Loucy (cell line): ENCODE measurements at regions not wholly inside any gene's neighbourhood (a gene's known extent, or its start where the extent isn't known, plus 50 kb on each side); places are given as distances from the start of the nearest gene placed in this dataset.

Experiments used
- H2AFZ ChIP-seq: fragments of 200-600 bp; sonication (generic); 2 replicates; pipeline ENCODE4 v1.6.0; 2016; ENCODE audit warnings: antibody characterized with exemption, mild to moderate bottlenecking, low read length, moderate library complexity
- H3F3A ChIP-seq: fragments of 200-600 bp; 2 replicates; pipeline ENCODE4 v1.6.0; 2016; ENCODE audit warnings: antibody characterized with exemption, low read depth, mild to moderate bottlenecking
- H3K27me3 ChIP-seq: fragments of 200-600 bp; sonication (generic); 2 replicates; pipeline ENCODE4 v1.6.1; 2014; ENCODE audit warnings: low read length, mild to moderate bottlenecking; ENCODE audit not compliant: insufficient read depth, poor library complexity, severe bottlenecking
- H3K36me3 ChIP-seq: fragments of 200-600 bp; sonication (generic); 2 replicates; pipeline ENCODE4 v1.6.1; 2016; ENCODE audit warnings: low read length; ENCODE audit not compliant: insufficient read depth
- H3K4me1 ChIP-seq: fragments of 200-600 bp; sonication (generic); 2 replicates; pipeline ENCODE4 v1.5.1; 2014; ENCODE audit warnings: low read length, mild to moderate bottlenecking; ENCODE audit not compliant: insufficient read depth, poor library complexity, severe bottlenecking
- H3K4me2 ChIP-seq: fragments of 200-600 bp; sonication (generic); 2 replicates; pipeline ENCODE4 v1.6.0; 2014; ENCODE audit warnings: antibody characterized with exemption, low read length, low read depth, mild to moderate bottlenecking; ENCODE audit not compliant: poor library complexity, severe bottlenecking
- H3K4me3 ChIP-seq: fragments of 200-600 bp; sonication (generic); 2 replicates; pipeline ENCODE4 v1.5.1; 2014; ENCODE audit warnings: low read length, mild to moderate bottlenecking, mixed read lengths; ENCODE audit not compliant: poor library complexity, severe bottlenecking
- H3K79me2 ChIP-seq: fragments of 200-600 bp; sonication (generic); 2 replicates; pipeline ENCODE4 v1.6.1; 2014; ENCODE audit warnings: low read length; ENCODE audit not compliant: insufficient read depth
- H3K9ac ChIP-seq: fragments of 200-600 bp; sonication (generic); 2 replicates; pipeline ENCODE4 v1.6.0; 2014; ENCODE audit warnings: mild to moderate bottlenecking, low read depth, low read length, moderate library complexity; ENCODE audit not compliant: poor library complexity, severe bottlenecking
- H3K9me2 ChIP-seq: fragments of 200-600 bp; sonication (generic); replicated peaks from 2 replicates; pipeline ENCODE4 v1.6.1; 2016; ENCODE audit warnings: low read depth, low read length, mixed read lengths
- H3K9me3 ChIP-seq: fragments of 200-600 bp; sonication (generic); 2 replicates; pipeline ENCODE4 v1.6.1; 2014; ENCODE audit warnings: mild to moderate bottlenecking, antibody characterized with exemption, low read length, low read depth; ENCODE audit not compliant: insufficient read depth
- H4K20me1 ChIP-seq: fragments of 200-600 bp; sonication (generic); 2 replicates; pipeline ENCODE4 v1.6.0; 2014; ENCODE audit warnings: antibody characterized with exemption, low read length, mild to moderate bottlenecking; ENCODE audit not compliant: insufficient read depth, poor library complexity, severe bottlenecking
- CTCF ChIP-seq: fragments of 200-600 bp; sonication (generic); conservative IDR thresholded peaks from 2 replicates; pipeline ENCODE4 v1.5.1; 2014; ENCODE audit warnings: mild to moderate bottlenecking, antibody characterized with exemption, low read length
- EZH2phosphoT487 ChIP-seq: fragments of 200-600 bp; IDR thresholded peaks from 2 replicates; pipeline ENCODE4 v1.6.1; 2018; ENCODE audit warnings: antibody characterized with exemption, mild to moderate bottlenecking, moderate library complexity, borderline replicate concordance

- no peak overlapping the region for H3K4me2 ChIP-seq
Measured at GRCh38 chr6:4682431-4683097, 93.6 kb upstream of the CDYL start.

GRCh38 chr6:4678506-4679300 lies 97.5 kb upstream of the CDYL start:
- H3K9me2 ChIP-seq = no peaks in the 10 kb centered on the region
- no peaks in the 10 kb centered on the region for H4K20me1 ChIP-seq
- H3K27me3 ChIP-seq = no peaks in the 10 kb centered on the region
- no peak overlapping the region for H3K4me2 ChIP-seq
- no peak for TF ChIP-seq EZH2phosphoT487
- TF ChIP-seq CTCF = no peak
- no peaks in the 10 kb centered on the region for H3K9me3 ChIP-seq
- H3K4me1 ChIP-seq = no peaks in the 10 kb centered on the region
- H3F3A ChIP-seq = no peaks in the 10 kb centered on the region
- no peak overlapping the region for H3K4me3 ChIP-seq
- no peak overlapping the region for H3K9ac ChIP-seq
- H3K36me3 ChIP-seq = no peaks in the 10 kb centered on the region
- H3K79me2 ChIP-seq = no peaks in the 10 kb centered on the region
- no peak overlapping the region for H2AFZ ChIP-seq

More at GRCh38 chr6:4682431-4683097, 93.6 kb upstream of the CDYL start:
- no peak for TF ChIP-seq CTCF
- TF ChIP-seq EZH2phosphoT487 = no peak
- H3K9me2 ChIP-seq = no peaks in the 10 kb centered on the region
- H3K36me3 ChIP-seq = no peaks in the 10 kb centered on the region
- no peaks in the 10 kb centered on the region for H3K9me3 ChIP-seq
- no peaks in the 10 kb centered on the region for H3K27me3 ChIP-seq
- no peak overlapping the region for H3K4me3 ChIP-seq
- no peaks in the 10 kb centered on the region for H3K79me2 ChIP-seq
- no peaks in the 10 kb centered on the region for H3F3A ChIP-seq
- H2AFZ ChIP-seq = no peak overlapping the region
- H3K9ac ChIP-seq = no peak overlapping the region
- H3K4me1 ChIP-seq = no peaks in the 10 kb centered on the region
- H4K20me1 ChIP-seq = no peaks in the 10 kb centered on the region

- Histone ChIP-seq H2AFZ (no peak overlapping the region), H3K4me2 (no peak overlapping the region), H3K9me2 (no peaks in the 10 kb centered on the region), H3K36me3 (no peaks in the 10 kb centered on the region), H3K9ac (no peak overlapping the region), H3K9me3 (no peaks in the 10 kb centered on the region), H3K4me1 (no peaks in the 10 kb centered on the region), H3K79me2 (no peaks in the 10 kb centered on the region), H3K27me3 (no peaks in the 10 kb centered on the region), H3K4me3 (no peak overlapping the region), H3F3A (no peaks in the 10 kb centered on the region), H4K20me1 (no peaks in the 10 kb centered on the region)
- TF ChIP-seq EZH2phosphoT487 (no peak), CTCF (no peak)
Measured at GRCh38 chr6:4677751-4678065, 98.5 kb upstream of the CDYL start.
